ENCODE measurements at regions not wholly inside any gene's neighbourhood (a gene's known extent, or its start where the extent isn't known, plus 50 kb on each side); places are given as distances from the start of the nearest gene placed in this dataset.

GRCh38 chr10:84007482-84007881, 131.8 kb upstream of the GHITM start:
- Histone ChIP-seq H2AFZ (ENCODE audit: insufficient read depth, low read depth, low read length, poor library complexity, severe bottlenecking) (no peak overlapping the region), H3K79me2 (ENCODE audit: insufficient read depth, low read length) (no peaks in the 10 kb centered on the region), H3K4me3 (replicated peaks in 1 of 3; ENCODE audit: low read depth in 2 of 3, low read length in 3 of 3) (no peak overlapping the region), H3K27ac (ENCODE audit: low read depth in 1 of 2, low read length in 2 of 2) (no peak overlapping the region), H4K20me1 (ENCODE audit: insufficient read depth, low read length) (no peaks in the 10 kb centered on the region), H3K27me3 (ENCODE audit: control insufficient read depth in 2 of 2, insufficient read depth in 2 of 2, low read length in 2 of 2) (no peaks in the 10 kb centered on the region), H3K9me3 (replicated peaks in 1 of 2; ENCODE audit: control insufficient read depth in 1 of 2, insufficient read depth in 1 of 2, low read length in 2 of 2) (no peaks in the 10 kb centered on the region), H3K4me1 (ENCODE audit: control insufficient read depth in 1 of 2, insufficient read depth in 2 of 2, low read length in 2 of 2) (no peaks in the 10 kb centered on the region), H3K9ac (ENCODE audit: insufficient read depth, low read length, poor library complexity, severe bottlenecking) (no peak overlapping the region), H3K4me2 (replicated peaks; ENCODE audit: extremely low read depth, low read length, poor library complexity, severe bottlenecking) (no peak overlapping the region), H3K36me3 (replicated peaks in 1 of 2; ENCODE audit: control insufficient read depth in 1 of 2, insufficient read depth in 2 of 2, low read length in 2 of 2) (no peaks in the 10 kb centered on the region)
- H3K9me3 Mint-ChIP-seq = peaks cover 0 to 5% (median 0%) of the 10 kb centered on the region in 7 donors
- H3K4me1 Mint-ChIP-seq = no peaks in the 10 kb centered on the region
- H3K4me3 Mint-ChIP-seq = no peak overlapping the region
- intact Hi-C loops (cut with micrococcal nuclease) = no loop called here
- H3K36me3 Mint-ChIP-seq = no peaks in the 10 kb centered on the region
- WGBS (ENCODE audit: insufficient coverage) = no CpG with 5 or more reads among the region's 5 CpGs
- H3K27ac Mint-ChIP-seq = no peak overlapping the region
- DNase-seq = no peak
- TF ChIP-seq, protein P1, sequence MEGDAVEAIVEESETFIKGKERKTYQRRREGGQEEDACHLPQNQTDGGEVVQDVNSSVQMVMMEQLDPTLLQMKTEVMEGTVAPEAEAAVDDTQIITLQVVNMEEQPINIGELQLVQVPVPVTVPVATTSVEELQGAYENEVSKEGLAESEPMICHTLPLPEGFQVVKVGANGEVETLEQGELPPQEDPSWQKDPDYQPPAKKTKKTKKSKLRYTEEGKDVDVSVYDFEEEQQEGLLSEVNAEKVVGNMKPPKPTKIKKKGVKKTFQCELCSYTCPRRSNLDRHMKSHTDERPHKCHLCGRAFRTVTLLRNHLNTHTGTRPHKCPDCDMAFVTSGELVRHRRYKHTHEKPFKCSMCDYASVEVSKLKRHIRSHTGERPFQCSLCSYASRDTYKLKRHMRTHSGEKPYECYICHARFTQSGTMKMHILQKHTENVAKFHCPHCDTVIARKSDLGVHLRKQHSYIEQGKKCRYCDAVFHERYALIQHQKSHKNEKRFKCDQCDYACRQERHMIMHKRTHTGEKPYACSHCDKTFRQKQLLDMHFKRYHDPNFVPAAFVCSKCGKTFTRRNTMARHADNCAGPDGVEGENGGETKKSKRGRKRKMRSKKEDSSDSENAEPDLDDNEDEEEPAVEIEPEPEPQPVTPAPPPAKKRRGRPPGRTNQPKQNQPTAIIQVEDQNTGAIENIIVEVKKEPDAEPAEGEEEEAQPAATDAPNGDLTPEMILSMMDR (IDR thresholded peaks at IDR 0.05) = no peak
- H3K27me3 Mint-ChIP-seq (ENCODE audit: low read depth in 3 of 3) = peaks cover 0 to 17% (median 2%) of the 10 kb centered on the region in 3 donors

GRCh38 chr10:84008878-84009277, 130.4 kb upstream of the GHITM start:
- TF ChIP-seq, protein P1 (IDR thresholded peaks at IDR 0.05) = peak; percentile 87
- H3K4me3 ChIP-seq (replicated peaks in 1 of 3; ENCODE audit: low read depth in 2 of 3, low read length in 3 of 3) = no peak overlapping the region
- H3K9me3 ChIP-seq (replicated peaks in 1 of 2; ENCODE audit: control insufficient read depth in 1 of 2, insufficient read depth in 1 of 2, low read length in 2 of 2) = no peaks in the 10 kb centered on the region
- H3K27ac ChIP-seq (ENCODE audit: low read depth in 1 of 2, low read length in 2 of 2) = no peak overlapping the region
- H3K27me3 Mint-ChIP-seq (ENCODE audit: low read depth in 3 of 3) = peaks cover 0 to 14% (median 2%) of the 10 kb centered on the region in 3 donors
- H3K9me3 Mint-ChIP-seq = peaks cover 0 to 5% (median 0%) of the 10 kb centered on the region in 7 donors
- 100% methylated on average over 1 of the region's 3 CpGs for WGBS (ENCODE audit: insufficient coverage)
- no peaks in the 10 kb centered on the region for H3K36me3 ChIP-seq (replicated peaks in 1 of 2; ENCODE audit: control insufficient read depth in 1 of 2, insufficient read depth in 2 of 2, low read length in 2 of 2)
- no peak overlapping the region for H3K27ac Mint-ChIP-seq
- H3K9ac ChIP-seq (ENCODE audit: insufficient read depth, low read length, poor library complexity, severe bottlenecking) = no peak overlapping the region
- no peak overlapping the region for H2AFZ ChIP-seq (ENCODE audit: insufficient read depth, low read depth, low read length, poor library complexity, severe bottlenecking)
- no peak overlapping the region for H3K4me2 ChIP-seq (replicated peaks; ENCODE audit: extremely low read depth, low read length, poor library complexity, severe bottlenecking)
- H3K4me1 ChIP-seq (ENCODE audit: control insufficient read depth in 1 of 2, insufficient read depth in 2 of 2, low read length in 2 of 2) = no peaks in the 10 kb centered on the region
- no peaks in the 10 kb centered on the region for H3K27me3 ChIP-seq (ENCODE audit: control insufficient read depth in 2 of 2, insufficient read depth in 2 of 2, low read length in 2 of 2)
- H4K20me1 ChIP-seq (ENCODE audit: insufficient read depth, low read length) = no peaks in the 10 kb centered on the region
- H3K4me1 Mint-ChIP-seq = no peaks in the 10 kb centered on the region
- no peak overlapping the region for H3K4me3 Mint-ChIP-seq
- intact Hi-C loops (cut with micrococcal nuclease) = no loop called here
- no peaks in the 10 kb centered on the region for H3K36me3 Mint-ChIP-seq
- H3K79me2 ChIP-seq (ENCODE audit: insufficient read depth, low read length) = no peaks in the 10 kb centered on the region
- DNase-seq = peak in 1 of 3 donors; percentile 21

Measured in CD14-positive monocyte (primary cell).